ENCODE measurements at regions not wholly inside any gene's neighbourhood (a gene's known extent, or its start where the extent isn't known, plus 50 kb on each side); places are given as distances from the start of the nearest gene placed in this dataset.

DNA sequence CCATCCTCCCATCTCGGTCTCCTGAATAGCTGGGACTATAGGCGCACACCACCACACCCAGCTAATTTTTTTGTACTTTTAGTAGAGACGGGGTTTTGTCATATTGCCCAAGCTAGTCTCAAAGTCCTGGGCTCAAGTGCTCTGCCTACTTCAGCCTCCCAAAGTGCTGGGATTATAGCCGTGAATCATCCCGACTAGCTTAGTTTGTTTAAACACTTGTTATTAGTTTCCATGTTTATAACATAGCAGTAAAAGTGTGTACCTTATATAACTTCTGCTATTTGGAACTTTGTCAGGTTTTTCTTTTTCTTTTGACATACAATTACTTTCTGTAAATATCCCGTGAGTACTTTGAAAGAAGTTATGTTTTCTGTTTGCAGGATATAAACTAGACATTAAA is 60.6 kb upstream of the C1orf21 start:
- ATAC-seq (no peak), DNase-seq (no peak)
- Histone ChIP-seq H3K27ac (no peak overlapping the region), H3K9me3 (no peaks in the 10 kb centered on the region), H3K27me3 (no peaks in the 10 kb centered on the region), H3K4me1 (peaks cover 2 to 21% (median 12%) of the 10 kb centered on the region in 9 donors), H3K36me3 (no peaks in the 10 kb centered on the region), H3K4me3 (no peak overlapping the region)
- 97% methylated on average over 6 of the region's 6 CpGs for WGBS, 2 donors
- intact Hi-C loops (cut with DNase I), result no loop called here
- TF ChIP-seq, protein P1, sequence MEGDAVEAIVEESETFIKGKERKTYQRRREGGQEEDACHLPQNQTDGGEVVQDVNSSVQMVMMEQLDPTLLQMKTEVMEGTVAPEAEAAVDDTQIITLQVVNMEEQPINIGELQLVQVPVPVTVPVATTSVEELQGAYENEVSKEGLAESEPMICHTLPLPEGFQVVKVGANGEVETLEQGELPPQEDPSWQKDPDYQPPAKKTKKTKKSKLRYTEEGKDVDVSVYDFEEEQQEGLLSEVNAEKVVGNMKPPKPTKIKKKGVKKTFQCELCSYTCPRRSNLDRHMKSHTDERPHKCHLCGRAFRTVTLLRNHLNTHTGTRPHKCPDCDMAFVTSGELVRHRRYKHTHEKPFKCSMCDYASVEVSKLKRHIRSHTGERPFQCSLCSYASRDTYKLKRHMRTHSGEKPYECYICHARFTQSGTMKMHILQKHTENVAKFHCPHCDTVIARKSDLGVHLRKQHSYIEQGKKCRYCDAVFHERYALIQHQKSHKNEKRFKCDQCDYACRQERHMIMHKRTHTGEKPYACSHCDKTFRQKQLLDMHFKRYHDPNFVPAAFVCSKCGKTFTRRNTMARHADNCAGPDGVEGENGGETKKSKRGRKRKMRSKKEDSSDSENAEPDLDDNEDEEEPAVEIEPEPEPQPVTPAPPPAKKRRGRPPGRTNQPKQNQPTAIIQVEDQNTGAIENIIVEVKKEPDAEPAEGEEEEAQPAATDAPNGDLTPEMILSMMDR (IDR thresholded peaks at IDR 0.05), result no peak

DNA sequence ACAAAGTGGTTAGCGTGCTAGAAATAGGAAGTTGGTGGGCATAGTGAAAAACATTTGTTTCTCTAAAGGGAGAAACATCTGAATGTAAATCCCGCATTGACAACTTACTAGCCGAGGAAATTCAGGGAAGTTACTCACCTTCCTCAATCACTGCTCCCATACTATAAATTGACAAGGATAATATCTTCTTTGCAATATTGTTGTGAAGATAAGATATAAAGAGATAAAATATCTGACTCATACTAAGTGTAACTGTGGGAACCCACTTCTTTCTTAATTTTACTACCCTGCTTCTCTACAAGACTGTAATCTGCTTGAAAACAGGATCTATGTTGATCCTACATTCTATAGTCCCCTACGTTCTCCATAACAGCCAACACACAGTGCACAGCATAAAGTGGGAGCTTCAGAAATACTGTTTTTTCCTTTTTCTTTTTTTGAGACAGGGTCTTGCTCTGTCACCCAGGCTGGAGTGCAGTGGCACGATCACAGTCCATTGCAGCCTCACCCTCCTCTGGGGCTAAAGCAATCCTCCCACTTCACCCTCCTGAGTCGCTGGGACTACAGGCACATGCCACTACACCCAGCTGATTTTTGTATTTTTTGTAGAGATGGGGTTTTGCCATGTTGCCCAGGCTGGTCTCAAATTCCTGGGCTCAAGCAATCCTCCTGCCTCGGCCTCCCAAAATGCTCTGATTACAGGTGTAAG is 57.4 kb upstream of the C1orf21 start:
- no peaks in the 10 kb centered on the region for H3K27me3 ChIP-seq
- DNase-seq, result no peak
- H3K27ac ChIP-seq, result no peak overlapping the region
- ATAC-seq, result no peak
- WGBS, 2 donors, result 89 to 92% methylated on average over 7 of the region's 7 CpGs
- TF ChIP-seq, protein P1 (IDR thresholded peaks at IDR 0.05), result no peak
- no peaks in the 10 kb centered on the region for H3K36me3 ChIP-seq
- H3K4me1 ChIP-seq, result peaks cover 2 to 24% (median 12%) of the 10 kb centered on the region in 9 donors
- peaks cover 0 to 10% (median 0%) of the 10 kb centered on the region in 11 donors for H3K9me3 ChIP-seq
- H3K4me3 ChIP-seq, result no peak overlapping the region
- intact Hi-C loops (cut with DNase I), result no loop called here

DNA sequence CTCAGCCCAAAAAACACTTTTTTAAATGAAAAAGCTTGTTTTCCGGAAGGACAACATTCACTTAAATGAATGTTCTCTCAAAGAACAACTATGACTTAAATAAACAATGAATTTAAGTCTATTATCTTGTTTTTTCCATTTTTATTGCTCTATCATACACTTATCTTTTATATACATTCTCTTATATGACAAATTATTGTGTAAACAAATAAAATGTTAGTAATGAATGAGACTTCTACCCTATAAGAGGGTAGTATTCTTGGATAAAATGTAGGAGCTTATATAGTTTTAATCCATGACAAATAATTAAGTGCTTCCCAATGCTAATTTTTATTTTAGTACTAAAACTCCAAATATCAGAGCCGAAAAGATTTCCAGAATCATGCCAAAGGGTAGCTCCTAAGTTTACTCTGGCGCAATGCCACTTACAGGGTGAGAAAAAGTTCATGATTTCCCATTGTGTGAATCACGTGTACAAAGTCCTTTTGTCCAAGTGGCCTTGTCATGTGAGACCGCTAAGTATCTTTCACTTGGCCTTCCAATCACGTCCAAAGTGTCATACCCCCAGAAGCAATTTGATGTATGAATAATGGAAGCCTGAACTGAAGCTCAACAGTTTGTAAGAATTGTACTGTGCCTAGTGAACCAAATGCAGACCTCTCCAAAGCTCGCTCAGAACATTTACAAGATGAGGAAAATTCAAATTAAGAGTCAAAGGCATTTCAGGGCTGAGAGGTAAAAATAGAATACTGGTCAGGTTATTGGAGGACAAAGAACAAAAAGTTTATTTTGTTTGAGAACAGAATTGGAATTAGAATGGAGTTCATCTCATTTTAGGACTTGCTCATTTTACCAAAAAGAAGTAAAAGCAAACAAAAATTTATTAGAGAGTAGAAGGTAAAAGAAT is 56.6 kb upstream of the C1orf21 start:
- peak in 6 of 8 donors; percentile 49 to 84 (median 72) for ATAC-seq

DNA sequence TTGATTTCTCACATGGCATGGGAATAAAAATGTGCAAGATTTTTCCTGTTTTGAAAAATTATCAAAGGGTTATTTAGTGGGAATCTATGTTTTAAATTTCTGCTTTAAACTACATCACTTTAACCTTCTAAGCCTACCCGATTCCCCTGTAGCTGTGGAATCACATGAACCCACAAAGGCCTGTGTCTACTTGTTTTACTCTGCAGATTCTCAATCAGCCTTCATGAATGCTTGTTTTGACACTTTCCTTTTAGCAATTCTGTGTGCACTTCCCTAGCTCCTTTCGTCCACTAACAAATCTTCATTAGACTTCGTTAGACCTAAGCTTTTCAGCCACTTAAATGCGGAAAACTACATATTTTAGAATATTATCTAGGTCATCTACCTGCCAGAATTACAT is 56.0 kb upstream of the C1orf21 start:
- TF ChIP-seq, protein P1 (IDR thresholded peaks at IDR 0.05), result no peak
- intact Hi-C loops (cut with DNase I), result no loop called here
- Histone ChIP-seq H3K9me3 (peaks cover 0 to 10% (median 0%) of the 10 kb centered on the region in 11 donors), H3K27ac (peak overlapping the region in 8 of 10 donors; percentile 5 to 68 (median 28)), H3K36me3 (no peaks in the 10 kb centered on the region), H3K4me3 (no peak overlapping the region), H3K4me1 (peaks cover 2 to 24% (median 12%) of the 10 kb centered on the region in 9 donors), H3K27me3 (no peaks in the 10 kb centered on the region)
- DNase-seq, result no peak
- no peak for ATAC-seq
- 94 to 98% methylated on average over 4 of the region's 4 CpGs for WGBS, 2 donors

More for the DNA sequence above, 56.6 kb upstream of the C1orf21 start:
- Histone ChIP-seq H3K27ac (peak overlapping the region in 8 of 10 donors; percentile 5 to 68 (median 28)), H3K9me3 (peaks cover 0 to 10% (median 0%) of the 10 kb centered on the region in 11 donors), H3K4me1 (peaks cover 2 to 24% (median 12%) of the 10 kb centered on the region in 9 donors), H3K27me3 (no peaks in the 10 kb centered on the region), H3K4me3 (no peak overlapping the region), H3K36me3 (no peaks in the 10 kb centered on the region)
- peak in 1 of 2 donors; percentile 60 for DNase-seq
- intact Hi-C loops (cut with DNase I), result no loop called here
- TF ChIP-seq, protein P1 (IDR thresholded peaks at IDR 0.05), result no peak
- WGBS, 2 donors, result 48% methylated on average over 7 of the region's 7 CpGs

Data from heart right ventricle (tissue), 16 donors.